CD4-positive, CD25-positive, alpha-beta regulatory T cell (primary cell): ENCODE measurements at regions not wholly inside any gene's neighbourhood (a gene's known extent, or its start where the extent isn't known, plus 50 kb on each side); places are given as distances from the start of the nearest gene placed in this dataset.

Source experiments
- ATAC-seq, 2 donors: fragments of 150-1000 bp; cut with Tn5 transposase; one replicate each; pipeline ENCODE4 v1.10.0; 2021; ENCODE audit warnings: low read depth in 2 of 2, moderate number of reproducible peaks in 2 of 2, moderate library complexity in 1 of 2
- DNase-seq, 3 donors: peaks; one replicate each; pipeline versions ENCODE4 v3.0.0 to v3.0.0-alpha.2; 2012 to 2022; ENCODE audit warnings: mixed read lengths in 1 of 3
- H3K27ac ChIP-seq: one replicate; pipeline ENCODE4 v1.7.0; 2013; ENCODE audit warnings: mild to moderate bottlenecking, low read length; ENCODE audit not compliant: insufficient read depth, poor library complexity, severe bottlenecking
- H3K27me3 ChIP-seq: one replicate; pipeline ENCODE4 v1.7.0; 2013; ENCODE audit warnings: low read length; ENCODE audit not compliant: control insufficient read depth, insufficient read depth
- H3K36me3 ChIP-seq: one replicate; pipeline ENCODE4 v1.7.0; 2013; ENCODE audit warnings: mild to moderate bottlenecking, low read length, moderate library complexity; ENCODE audit not compliant: control insufficient read depth, insufficient read depth
- H3K4me1 ChIP-seq: 2 replicates; pipeline ENCODE4 v1.7.0; 2013; ENCODE audit warnings: mild to moderate bottlenecking, low read length; ENCODE audit not compliant: insufficient read depth, control insufficient read depth, poor library complexity, severe bottlenecking
- H3K4me3 ChIP-seq: one replicate; pipeline ENCODE4 v1.7.0; 2013; ENCODE audit warnings: low read depth, mild to moderate bottlenecking, low read length, moderate library complexity
- H3K9me3 ChIP-seq, 2 experiments: 1 replicate in 1 of 2; 2 replicates in 1 of 2; pipeline ENCODE4 v1.7.0; 2013; ENCODE audit warnings: low read length in 2 of 2, mild to moderate bottlenecking in 1 of 2, moderate library complexity in 1 of 2; ENCODE audit not compliant: control insufficient read depth in 2 of 2
- H3K27ac Mint-ChIP-seq, 3 donors: one replicate each; pipeline ENCODE4 v1.8.0; 2020 to 2022; ENCODE audit warnings: mild to moderate bottlenecking in 3 of 3, mixed read lengths in 3 of 3, moderate library complexity in 2 of 3
- H3K27me3 Mint-ChIP-seq: one replicate; pipeline ENCODE4 v1.8.0; 2022; ENCODE audit warnings: mild to moderate bottlenecking, mixed read lengths
- H3K36me3 Mint-ChIP-seq: one replicate; pipeline ENCODE4 v1.8.0; 2020; ENCODE audit warnings: mixed read lengths
- H3K4me1 Mint-ChIP-seq, 4 donors: one replicate each; pipeline ENCODE4 v1.8.0; 2020 to 2022; ENCODE audit warnings: mixed read lengths in 4 of 4, mild to moderate bottlenecking in 1 of 4
- H3K4me3 Mint-ChIP-seq, 4 donors: one replicate each; pipeline ENCODE4 v1.8.0; 2020 to 2022; ENCODE audit warnings: mild to moderate bottlenecking in 4 of 4, mixed read lengths in 4 of 4, moderate library complexity in 3 of 4
- H3K9me3 Mint-ChIP-seq, 7 donors: one replicate each; pipeline ENCODE4 v1.8.0; 2020 to 2022; ENCODE audit warnings: mixed read lengths in 7 of 7, mild to moderate bottlenecking in 3 of 7, moderate library complexity in 2 of 7

DNA sequence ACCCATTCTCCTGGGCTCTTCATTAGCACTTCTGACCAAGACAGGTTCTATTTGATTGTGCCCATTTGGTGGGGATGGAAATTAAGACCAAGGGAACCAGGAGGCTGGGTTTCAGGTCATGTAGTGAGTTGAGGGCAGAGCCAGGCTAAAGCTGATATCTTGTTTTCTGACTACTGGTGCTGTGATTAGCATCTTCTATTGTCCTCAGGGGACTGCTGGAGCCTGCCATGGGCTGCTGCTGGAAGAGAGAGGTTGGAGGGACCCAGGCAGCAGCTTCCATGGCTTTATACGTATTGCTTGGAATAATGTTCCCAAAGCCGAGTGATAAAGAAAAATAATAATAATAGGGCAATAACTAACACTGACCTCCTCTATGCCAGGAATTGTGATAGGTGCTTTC lies 211.4 kb upstream of the ROPN1 start:
- H3K27me3 Mint-ChIP-seq = peaks cover 4% of the 10 kb centered on the region
- H3K36me3 Mint-ChIP-seq = no peaks in the 10 kb centered on the region
- no peak for ATAC-seq
- Histone ChIP-seq H3K9me3 (no peaks in the 10 kb centered on the region), H3K4me3 (no peak overlapping the region), H3K27ac (no peak overlapping the region), H3K36me3 (no peaks in the 10 kb centered on the region), H3K4me1 (no peaks in the 10 kb centered on the region), H3K27me3 (no peaks in the 10 kb centered on the region)
- no peaks in the 10 kb centered on the region for H3K4me1 Mint-ChIP-seq
- peaks cover 0 to 3% (median 0%) of the 10 kb centered on the region in 7 donors for H3K9me3 Mint-ChIP-seq
- no peak overlapping the region for H3K4me3 Mint-ChIP-seq
- DNase-seq = no peak
- no peak overlapping the region for H3K27ac Mint-ChIP-seq

DNA sequence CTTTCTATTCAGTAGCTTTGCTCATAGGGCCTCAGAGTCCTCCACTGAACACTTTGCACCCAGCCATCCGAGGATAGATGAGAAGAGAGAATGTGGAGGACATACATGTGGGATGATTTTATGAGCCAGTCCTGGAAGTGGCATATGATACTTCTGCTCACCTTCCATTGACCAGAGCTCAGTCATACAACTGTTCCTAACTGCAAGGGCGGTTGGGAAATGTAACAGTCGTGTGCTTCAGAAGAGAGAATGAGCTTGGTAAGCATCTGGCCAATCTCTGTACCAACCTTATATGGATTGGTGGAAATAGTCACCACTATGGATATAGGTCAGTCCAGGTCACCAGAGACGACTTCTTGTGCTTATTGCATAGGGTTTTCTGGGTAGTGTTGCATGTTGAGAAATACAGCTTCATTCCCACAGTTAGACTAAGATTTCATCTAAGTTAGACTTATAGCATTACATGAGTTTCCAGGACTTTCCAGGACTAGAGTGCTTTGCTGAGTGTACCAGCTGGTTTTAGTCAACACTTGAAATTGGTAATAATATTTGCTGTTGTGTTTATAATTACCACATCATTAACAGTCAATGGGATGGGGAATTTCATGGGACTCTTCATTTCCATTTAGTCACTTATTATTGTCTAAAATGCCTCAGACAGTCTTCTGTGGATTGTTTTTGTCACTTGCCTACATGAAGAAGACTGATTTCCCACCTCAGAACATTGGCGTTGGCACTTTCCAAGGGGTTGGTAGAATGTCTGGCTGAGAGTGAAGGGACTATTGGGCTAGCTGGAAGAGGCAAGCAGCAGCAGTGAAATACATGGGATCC lies 214.5 kb upstream of the ROPN1 start:
- Mint-ChIP-seq H3K27ac (no peak overlapping the region), H3K4me1 (no peaks in the 10 kb centered on the region), H3K36me3 (no peaks in the 10 kb centered on the region), H3K27me3 (peaks cover 4% of the 10 kb centered on the region), H3K9me3 (peaks cover 0 to 3% (median 0%) of the 10 kb centered on the region in 7 donors), H3K4me3 (no peak overlapping the region)
- Histone ChIP-seq H3K36me3 (no peaks in the 10 kb centered on the region), H3K27me3 (no peaks in the 10 kb centered on the region), H3K4me3 (no peak overlapping the region), H3K4me1 (no peaks in the 10 kb centered on the region), H3K9me3 (no peaks in the 10 kb centered on the region), H3K27ac (no peak overlapping the region)
- DNase-seq (no peak), ATAC-seq (no peak)

DNA sequence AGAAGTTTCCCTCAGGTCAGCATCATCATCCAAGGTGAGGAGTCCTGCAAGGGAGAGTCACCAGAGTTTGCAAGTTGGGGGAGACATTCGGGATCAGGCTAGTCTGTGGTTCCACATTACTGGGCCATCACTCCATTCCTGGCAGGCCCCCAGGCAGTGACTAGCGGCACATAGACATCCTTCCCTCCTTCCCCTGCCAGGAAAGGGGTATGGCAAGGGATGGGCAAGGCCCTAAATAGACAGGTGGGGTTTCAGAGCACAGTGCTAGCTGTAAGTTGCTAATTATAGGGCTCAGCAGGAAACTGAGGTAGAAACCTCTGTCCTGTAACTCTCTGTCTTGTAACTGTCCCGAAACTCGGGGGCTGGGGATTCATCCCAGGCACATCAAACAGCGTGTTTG lies 215.2 kb upstream of the ROPN1 start:
- Histone ChIP-seq H3K36me3 (no peaks in the 10 kb centered on the region), H3K27me3 (no peaks in the 10 kb centered on the region), H3K27ac (no peak overlapping the region), H3K4me1 (no peaks in the 10 kb centered on the region), H3K4me3 (no peak overlapping the region), H3K9me3 (no peaks in the 10 kb centered on the region)
- Mint-ChIP-seq H3K4me3 (no peak overlapping the region), H3K27me3 (peaks cover 9% of the 10 kb centered on the region), H3K9me3 (peaks cover 0 to 3% (median 0%) of the 10 kb centered on the region in 7 donors), H3K27ac (no peak overlapping the region), H3K4me1 (no peaks in the 10 kb centered on the region), H3K36me3 (no peaks in the 10 kb centered on the region)
- DNase-seq (no peak), ATAC-seq (no peak)

DNA sequence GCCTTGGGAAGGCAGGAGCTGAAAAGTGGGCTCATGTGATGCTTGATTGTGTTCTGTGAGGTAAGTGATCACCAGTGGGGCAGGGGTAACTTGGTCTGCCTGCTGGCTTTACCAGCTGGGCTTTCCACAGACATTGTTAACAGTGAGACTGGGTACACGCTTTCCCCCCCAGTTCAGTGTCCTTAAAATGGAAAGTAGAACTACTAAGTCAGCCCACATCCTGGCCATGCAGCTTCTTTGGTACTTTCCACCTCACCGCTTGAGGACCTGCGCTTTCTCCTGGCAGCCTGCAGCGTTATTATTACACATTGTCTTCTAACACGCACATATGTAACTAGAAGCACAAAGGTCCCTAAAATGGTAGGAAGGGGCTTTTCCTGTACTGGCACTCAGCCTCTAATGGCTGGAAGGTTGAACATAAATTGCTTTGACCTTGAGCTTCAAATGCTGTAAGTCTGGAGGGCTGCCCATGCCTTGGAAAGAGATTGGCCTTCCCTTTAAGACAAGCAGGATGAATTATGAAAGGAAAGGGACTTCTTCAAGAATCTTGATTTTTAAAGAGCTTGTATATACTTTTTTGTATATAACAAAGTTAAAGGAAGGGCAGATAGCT lies 216.1 kb upstream of the ROPN1 start:
- H3K4me3 ChIP-seq = no peak overlapping the region
- Mint-ChIP-seq H3K9me3 (peaks cover 0 to 1% (median 0%) of the 10 kb centered on the region in 7 donors), H3K36me3 (no peaks in the 10 kb centered on the region), H3K4me1 (no peaks in the 10 kb centered on the region), H3K4me3 (no peak overlapping the region), H3K27ac (no peak overlapping the region), H3K27me3 (peaks cover 12% of the 10 kb centered on the region)
- H3K4me1 ChIP-seq = no peaks in the 10 kb centered on the region
- H3K9me3 ChIP-seq = no peaks in the 10 kb centered on the region
- no peak for ATAC-seq
- no peaks in the 10 kb centered on the region for H3K36me3 ChIP-seq
- H3K27me3 ChIP-seq = no peaks in the 10 kb centered on the region
- no peak overlapping the region for H3K27ac ChIP-seq
- no peak for DNase-seq

DNA sequence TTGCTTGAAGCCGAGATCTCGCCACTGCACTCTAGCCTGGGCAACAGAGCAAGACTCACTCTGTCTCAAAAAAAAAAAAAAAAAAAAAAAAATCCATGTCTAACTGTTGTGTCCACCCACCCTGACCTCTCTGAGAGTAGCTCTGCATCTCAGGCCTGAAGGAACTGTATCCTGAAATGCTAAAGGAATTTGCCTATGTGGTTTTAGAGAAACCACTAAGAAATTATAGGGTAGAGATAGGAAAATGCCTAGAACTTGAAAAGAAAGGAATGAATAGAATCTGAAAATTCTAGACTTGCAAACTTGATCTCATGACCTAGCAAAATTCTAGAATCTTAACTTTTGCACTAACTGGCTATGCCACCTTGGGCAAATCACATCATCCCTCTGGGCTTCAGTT lies 217.5 kb upstream of the ROPN1 start:
- Histone ChIP-seq H3K36me3 (no peaks in the 10 kb centered on the region), H3K27me3 (no peaks in the 10 kb centered on the region), H3K4me1 (no peaks in the 10 kb centered on the region), H3K27ac (no peak overlapping the region), H3K9me3 (no peaks in the 10 kb centered on the region), H3K4me3 (no peak overlapping the region)
- Mint-ChIP-seq H3K4me3 (no peak overlapping the region), H3K4me1 (no peaks in the 10 kb centered on the region), H3K9me3 (no peaks in the 10 kb centered on the region), H3K27me3 (peaks cover 12% of the 10 kb centered on the region), H3K36me3 (no peaks in the 10 kb centered on the region), H3K27ac (no peak overlapping the region)
- no peak for ATAC-seq
- no peak for DNase-seq

DNA sequence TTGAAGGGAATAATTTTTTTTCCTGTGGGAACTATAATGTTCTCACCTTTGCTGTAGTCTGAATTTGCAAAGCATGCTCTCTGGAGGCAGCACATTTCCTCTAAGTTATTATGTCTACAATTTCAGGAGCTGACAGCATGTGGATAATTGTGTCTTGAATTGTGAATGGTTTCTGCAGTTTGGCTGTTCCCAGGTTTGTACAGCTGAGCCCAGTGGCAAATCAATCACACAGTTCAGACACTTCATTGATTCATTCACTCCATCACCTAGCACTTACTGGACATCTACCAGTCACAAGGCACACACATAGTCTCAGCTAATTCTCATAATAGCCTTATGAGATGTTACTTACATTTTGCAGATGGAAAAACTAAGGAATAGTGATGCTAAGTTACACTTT lies 219.0 kb upstream of the ROPN1 start:
- Histone ChIP-seq H3K36me3 (no peaks in the 10 kb centered on the region), H3K9me3 (no peaks in the 10 kb centered on the region), H3K27me3 (no peaks in the 10 kb centered on the region), H3K4me1 (no peaks in the 10 kb centered on the region), H3K4me3 (no peak overlapping the region), H3K27ac (no peak overlapping the region)
- H3K27me3 Mint-ChIP-seq = peaks cover 16% of the 10 kb centered on the region
- H3K36me3 Mint-ChIP-seq = no peaks in the 10 kb centered on the region
- DNase-seq (no peak), ATAC-seq (no peak)
- no peak overlapping the region for H3K4me3 Mint-ChIP-seq
- H3K27ac Mint-ChIP-seq = no peak overlapping the region
- no peaks in the 10 kb centered on the region for H3K4me1 Mint-ChIP-seq
- H3K9me3 Mint-ChIP-seq = no peaks in the 10 kb centered on the region

DNA sequence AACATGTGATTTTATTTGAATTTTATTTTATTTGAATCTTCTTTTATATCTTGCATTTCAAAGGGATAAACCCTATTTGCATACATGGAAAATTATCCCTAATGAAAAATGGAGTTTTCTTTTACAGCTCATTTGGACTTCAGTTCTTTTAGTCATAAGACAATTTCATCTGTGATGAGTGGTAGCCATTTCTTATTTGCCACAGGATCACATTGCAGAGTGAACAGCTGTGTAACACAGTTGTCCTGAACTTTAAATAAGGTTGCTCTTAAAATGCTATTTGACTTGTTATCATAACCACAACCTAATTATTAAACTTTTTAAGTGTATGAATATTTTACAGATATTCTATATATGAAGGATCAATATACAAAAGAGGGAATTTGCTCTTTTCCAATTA lies 221.7 kb upstream of the ROPN1 start:
- ATAC-seq = no peak
- Mint-ChIP-seq H3K36me3 (no peaks in the 10 kb centered on the region), H3K4me1 (no peaks in the 10 kb centered on the region)

DNA sequence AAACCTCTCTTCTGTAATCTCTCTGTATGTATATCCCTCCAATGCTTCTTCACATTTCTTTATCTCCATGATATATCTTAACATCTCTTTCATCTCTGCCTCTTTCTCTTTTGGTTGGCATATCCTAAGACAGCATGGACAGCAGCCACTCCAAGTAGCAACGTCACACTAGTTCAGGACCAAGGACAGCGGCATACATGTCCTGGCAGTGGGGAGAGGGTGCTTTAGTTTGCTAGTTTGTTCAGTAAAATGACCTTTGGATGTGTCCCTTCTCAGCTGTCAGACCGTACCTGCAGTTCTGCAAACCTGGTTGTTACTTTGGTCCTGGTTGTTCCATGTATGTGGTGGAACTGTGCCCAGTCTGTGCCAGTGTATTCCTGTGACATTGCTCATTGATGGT lies 225.6 kb upstream of the ROPN1 start:
- H3K4me3 Mint-ChIP-seq = no peak overlapping the region
- no peaks in the 10 kb centered on the region for H3K27me3 ChIP-seq
- no peak overlapping the region for H3K27ac Mint-ChIP-seq
- H3K9me3 ChIP-seq = no peaks in the 10 kb centered on the region
- H3K36me3 ChIP-seq = no peaks in the 10 kb centered on the region
- DNase-seq (peak in 1 of 3 donors; percentile 32), ATAC-seq (no peak)
- H3K4me1 ChIP-seq = no peaks in the 10 kb centered on the region
- no peak overlapping the region for H3K4me3 ChIP-seq
- H3K36me3 Mint-ChIP-seq = no peaks in the 10 kb centered on the region
- peaks cover 20% of the 10 kb centered on the region for H3K27me3 Mint-ChIP-seq
- H3K27ac ChIP-seq = no peak overlapping the region
- H3K4me1 Mint-ChIP-seq = no peaks in the 10 kb centered on the region
- peaks cover 0 to 3% (median 1%) of the 10 kb centered on the region in 7 donors for H3K9me3 Mint-ChIP-seq

More for the DNA sequence above, 221.7 kb upstream of the ROPN1 start:
- Histone ChIP-seq H3K27ac (no peak overlapping the region), H3K4me3 (no peak overlapping the region), H3K4me1 (no peaks in the 10 kb centered on the region), H3K9me3 (no peaks in the 10 kb centered on the region), H3K36me3 (no peaks in the 10 kb centered on the region), H3K27me3 (no peaks in the 10 kb centered on the region)
- Mint-ChIP-seq H3K27ac (no peak overlapping the region), H3K4me3 (no peak overlapping the region), H3K9me3 (peaks cover 0 to 2% (median 0%) of the 10 kb centered on the region in 7 donors), H3K27me3 (peaks cover 24% of the 10 kb centered on the region)
- DNase-seq = no peak
